GM23248 (cell line): ENCODE measurements at regions not wholly inside any gene's neighbourhood (a gene's known extent, or its start where the extent isn't known, plus 50 kb on each side); places are given as distances from the start of the nearest gene placed in this dataset.

Experiments
- DNase-seq: peaks from one replicate; pipeline ENCODE4 v3.0.0-alpha.2; 2015
- H2AFZ ChIP-seq: fragments of 200-600 bp; sonication (generic); 2 replicates; pipeline ENCODE4 v1.6.1; 2016; ENCODE audit warnings: antibody characterized with exemption
- H3F3A ChIP-seq: fragments of 200-600 bp; sonication (generic); 2 replicates; pipeline ENCODE4 v1.6.1; 2016; ENCODE audit warnings: mild to moderate bottlenecking, antibody characterized with exemption, mixed run types; ENCODE audit not compliant: insufficient read depth
- H3K27ac ChIP-seq: fragments of 200-600 bp; sonication (generic); 2 replicates; pipeline ENCODE4 v1.5.1; 2016; ENCODE audit warnings: mild to moderate bottlenecking
- H3K27me3 ChIP-seq: fragments of 200-600 bp; sonication (generic); replicated peaks from 2 replicates; pipeline ENCODE4 v1.6.1; 2016; ENCODE audit warnings: mild to moderate bottlenecking; ENCODE audit not compliant: insufficient read depth
- H3K36me3 ChIP-seq: fragments of 200-600 bp; sonication (generic); 2 replicates; pipeline ENCODE4 v1.6.1; 2016; ENCODE audit warnings: low read depth, mild to moderate bottlenecking
- H3K4me1 ChIP-seq: fragments of 200-600 bp; sonication (generic); 2 replicates; pipeline ENCODE4 v1.6.1; 2016; ENCODE audit warnings: mild to moderate bottlenecking; ENCODE audit not compliant: insufficient read depth
- H3K4me2 ChIP-seq: fragments of 200-600 bp; sonication (generic); one replicate; pipeline ENCODE4 v1.6.1; 2016; ENCODE audit warnings: mild to moderate bottlenecking; ENCODE audit not compliant: unreplicated experiment
- H3K4me3 ChIP-seq: fragments of 200-600 bp; sonication (generic); 2 replicates; pipeline ENCODE4 v1.5.1; 2016; ENCODE audit warnings: mild to moderate bottlenecking
- H3K79me2 ChIP-seq: fragments of 200-600 bp; sonication (generic); 2 replicates; pipeline ENCODE4 v1.6.1; 2016; ENCODE audit warnings: mild to moderate bottlenecking; ENCODE audit not compliant: insufficient read depth
- H3K9ac ChIP-seq: fragments of 200-600 bp; sonication (generic); 2 replicates; pipeline ENCODE4 v1.6.1; 2016; ENCODE audit warnings: mild to moderate bottlenecking
- H3K9me2 ChIP-seq: fragments of 200-600 bp; sonication (generic); 2 replicates; pipeline ENCODE4 v1.6.1; 2016; ENCODE audit warnings: mixed run types, mild to moderate bottlenecking, moderate library complexity; ENCODE audit not compliant: insufficient read depth
- H3K9me3 ChIP-seq: fragments of 200-600 bp; sonication (generic); one replicate; pipeline ENCODE4 v1.6.1; 2017; ENCODE audit warnings: low read depth
- H4K20me1 ChIP-seq: fragments of 200-600 bp; sonication (generic); 2 replicates; pipeline ENCODE4 v1.6.0; 2016; ENCODE audit not compliant: insufficient read depth
- EZH2 ChIP-seq: fragments of 200-600 bp; sonication (generic); IDR thresholded peaks from 2 replicates; pipeline ENCODE4 v1.6.1; 2018; ENCODE audit warnings: antibody characterized with exemption, mild to moderate bottlenecking; ENCODE audit not compliant: insufficient read depth, poor library complexity, severe bottlenecking
- EZH2phosphoT487 ChIP-seq: fragments of 200-600 bp; sonication (generic); IDR thresholded peaks from 2 replicates; pipeline ENCODE4 v1.6.1; 2018; ENCODE audit warnings: antibody characterized with exemption, moderate library complexity, mild to moderate bottlenecking, low read depth; ENCODE audit not compliant: insufficient read depth
- WGBS, 2 experiments: methylation state at CpG; one replicate each; pipeline ENCODE4 v1.1.6; 2015 to 2017; ENCODE audit warnings: low lambda C conversion rate in 2 of 2, low coverage in 1 of 2; ENCODE audit errors: missing lambda C conversion rate in 2 of 2; 5-methylcytosine and 5-hydroxymethylcytosine counted together
- in situ Hi-C: fragments of 300-500 bp; cut with MboI; formaldehyde crosslinking; loops from 2 replicates; pipeline ENCODE4 v1.15.0; 2020

GRCh38 chr3:72576563-72576962, 271.7 kb downstream of the SHQ1 start:
- Histone ChIP-seq H3K27ac (no peak overlapping the region), H3K4me1 (no peaks in the 10 kb centered on the region), H3K4me3 (no peak overlapping the region), H3K9me3 (no peaks in the 10 kb centered on the region), H3F3A (no peaks in the 10 kb centered on the region), H3K36me3 (no peaks in the 10 kb centered on the region), H2AFZ (no peak overlapping the region), H3K79me2 (no peaks in the 10 kb centered on the region), H3K9me2 (no peaks in the 10 kb centered on the region), H4K20me1 (no peaks in the 10 kb centered on the region), H3K27me3 (no peaks in the 10 kb centered on the region), H3K4me2 (no peak overlapping the region), H3K9ac (no peak overlapping the region)
- in situ Hi-C loops: no loop called here
- WGBS, 2 experiments: 85 to 89% methylated on average over 5 of the region's 5 CpGs
- no peak for DNase-seq
- TF ChIP-seq EZH2phosphoT487 (no peak), EZH2 (no peak)

DNA sequence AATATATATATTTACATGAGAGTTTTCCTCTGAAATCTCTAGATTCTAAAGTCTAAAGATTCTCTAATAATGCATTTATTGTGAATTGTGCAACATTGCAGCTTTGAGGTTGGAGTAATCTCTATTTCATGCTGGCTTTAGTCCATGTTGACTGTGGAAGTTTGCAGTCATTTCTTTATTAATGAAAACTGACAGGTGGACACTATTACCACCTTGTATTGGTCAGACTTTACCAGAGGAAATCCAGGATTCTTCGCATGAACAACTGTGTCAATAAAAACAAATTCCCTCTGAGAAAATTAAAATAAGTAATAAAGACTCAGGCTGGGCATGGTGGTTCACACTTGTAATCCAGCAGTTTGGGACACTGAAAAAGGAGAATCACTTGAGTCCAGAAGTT, 274.1 kb downstream of the SHQ1 start:
- no peaks in the 10 kb centered on the region for H3K27me3 ChIP-seq
- TF ChIP-seq EZH2phosphoT487: no peak
- no peak for TF ChIP-seq EZH2
- H3K27ac ChIP-seq: no peak overlapping the region

GRCh38 chr3:72573051-72573450, 275.2 kb downstream of the SHQ1 start:
- Histone ChIP-seq H3K27me3 (no peaks in the 10 kb centered on the region), H3K9me2 (no peaks in the 10 kb centered on the region), H3K4me2 (no peak overlapping the region), H3K27ac (no peak overlapping the region), H2AFZ (no peak overlapping the region), H3K4me3 (no peak overlapping the region), H3F3A (no peaks in the 10 kb centered on the region), H3K36me3 (no peaks in the 10 kb centered on the region), H4K20me1 (no peaks in the 10 kb centered on the region), H3K9ac (no peak overlapping the region), H3K4me1 (no peaks in the 10 kb centered on the region), H3K79me2 (no peaks in the 10 kb centered on the region), H3K9me3 (no peaks in the 10 kb centered on the region)
- no peak for DNase-seq
- 84 to 86% methylated on average over 13 of the region's 13 CpGs for WGBS, 2 experiments
- in situ Hi-C loops: no loop called here
- TF ChIP-seq EZH2: no peak
- no peak for TF ChIP-seq EZH2phosphoT487

More for the DNA sequence above, 274.1 kb downstream of the SHQ1 start:
- Histone ChIP-seq H3K9me2 (no peaks in the 10 kb centered on the region), H4K20me1 (no peaks in the 10 kb centered on the region), H3K4me2 (no peak overlapping the region), H3K4me3 (no peak overlapping the region), H3K36me3 (no peaks in the 10 kb centered on the region), H3K79me2 (no peaks in the 10 kb centered on the region), H2AFZ (no peak overlapping the region), H3K9me3 (no peaks in the 10 kb centered on the region), H3K4me1 (no peaks in the 10 kb centered on the region), H3F3A (no peaks in the 10 kb centered on the region), H3K9ac (no peak overlapping the region)
- 96 to 97% methylated on average over 1 of the region's 1 CpG for WGBS, 2 experiments
- no peak for DNase-seq
- in situ Hi-C loops: no loop called here

GRCh38 chr3:72572489-72573007, 275.7 kb downstream of the SHQ1 start:
- no peaks in the 10 kb centered on the region for H3K9me2 ChIP-seq
- H3K4me2 ChIP-seq: no peak overlapping the region
- H3F3A ChIP-seq: no peaks in the 10 kb centered on the region
- TF ChIP-seq EZH2 (no peak), EZH2phosphoT487 (no peak)
- no peaks in the 10 kb centered on the region for H3K9me3 ChIP-seq
- no peak overlapping the region for H3K27ac ChIP-seq
- DNase-seq: no peak
- H3K27me3 ChIP-seq: no peaks in the 10 kb centered on the region
- in situ Hi-C loops: no loop called here
- no peaks in the 10 kb centered on the region for H3K36me3 ChIP-seq
- no peaks in the 10 kb centered on the region for H3K4me1 ChIP-seq
- 40 to 44% methylated on average over 19 of the region's 19 CpGs for WGBS, 2 experiments
- no peak overlapping the region for H3K4me3 ChIP-seq
- H2AFZ ChIP-seq: no peak overlapping the region
- no peak overlapping the region for H3K9ac ChIP-seq
- no peaks in the 10 kb centered on the region for H4K20me1 ChIP-seq
- H3K79me2 ChIP-seq: no peaks in the 10 kb centered on the region

GRCh38 chr3:72571638-72572114, 276.6 kb downstream of the SHQ1 start:
- Histone ChIP-seq H3K4me2 (no peak overlapping the region), H2AFZ (no peak overlapping the region), H4K20me1 (no peaks in the 10 kb centered on the region), H3K4me1 (no peaks in the 10 kb centered on the region), H3K9me3 (no peaks in the 10 kb centered on the region), H3K9ac (no peak overlapping the region), H3K79me2 (no peaks in the 10 kb centered on the region), H3F3A (no peaks in the 10 kb centered on the region), H3K4me3 (no peak overlapping the region), H3K36me3 (no peaks in the 10 kb centered on the region), H3K27ac (no peak overlapping the region), H3K27me3 (no peaks in the 10 kb centered on the region), H3K9me2 (no peaks in the 10 kb centered on the region)
- no peak for TF ChIP-seq EZH2phosphoT487
- TF ChIP-seq EZH2: no peak
- 77 to 84% methylated on average over 13 of the region's 13 CpGs for WGBS, 2 experiments
- in situ Hi-C loops: no loop called here
- no peak for DNase-seq
